ENCODE measurements at regions not wholly inside any gene's neighbourhood (a gene's known extent, or its start where the extent isn't known, plus 50 kb on each side); places are given as distances from the start of the nearest gene placed in this dataset.

GRCh38 chr2:181772334-181772733 is 92.0 kb upstream of the NEUROD1 start:
- no peak for TF ChIP-seq ZSCAN20 (CRISPR knock-in tag; IDR thresholded peaks at IDR 0.05)
- TF ChIP-seq ZNF302 (CRISPR knock-in tag; IDR thresholded peaks at IDR 0.05), result no peak
- no peak for TF ChIP-seq HOXB13 (CRISPR knock-in tag; IDR thresholded peaks at IDR 0.05; ENCODE audit: low read depth)
- no peak for TF ChIP-seq MYC (IDR thresholded peaks at IDR 0.05; ENCODE audit: borderline replicate concordance, low read length)
- DNase-seq (ENCODE audit: low read depth in 1 of 2, low spot score in 1 of 2) (no peak), ATAC-seq (no peak), FAIRE-seq (no peak)
- no peaks in the 10 kb centered on the region for H3K9me3 ChIP-seq
- CTCF ChIA-PET, result interaction anchor here (1.0 kb wide), 1 partner anchor 16 kb away, joined by 3 read pairs; no protein-coding TSS in a partner anchor
- no peak overlapping the region for H3K27ac ChIP-seq
- H3K4me1 ChIP-seq, result peaks cover 9% of the 10 kb centered on the region; the same call in 2 of the 3 replicates
- 78% methylated on average over 4 of the region's 4 CpGs for WGBS (ENCODE audit: missing lambda C conversion rate)
- POLR2A ChIA-PET, result no interaction called here
- H3K4me2 ChIP-seq, result no peak overlapping the region
- no peak overlapping the region for H3K4me3 ChIP-seq

GRCh38 chr2:181772777-181773176 is 92.5 kb upstream of the NEUROD1 start:
- no peaks in the 10 kb centered on the region for H3K9me3 ChIP-seq
- DNase-seq (ENCODE audit: low read depth in 1 of 2, low spot score in 1 of 2) (no peak), ATAC-seq (no peak), FAIRE-seq (no peak)
- ChIA-PET POLR2A (no interaction called here), CTCF (interaction anchor here (1.0 kb wide), 2 partner anchors 12 to 15 kb away, joined by 3 read pairs; no protein-coding TSS in a partner anchor)
- H3K4me3 ChIP-seq, result no peak overlapping the region
- H3K4me1 ChIP-seq, result peaks cover 9% of the 10 kb centered on the region
- H3K4me2 ChIP-seq, result no peak overlapping the region
- no peak for TF ChIP-seq RNF2 (IDR thresholded peaks at IDR 0.05; ENCODE audit: borderline replicate concordance, low read depth)
- TF ChIP-seq PBX3 (IDR thresholded peaks at IDR 0.05), result no peak
- TF ChIP-seq FOSB (CRISPR knock-in tag; IDR thresholded peaks at IDR 0.05), result no peak
- no peak for TF ChIP-seq NR3C1 (IDR thresholded peaks at IDR 0.05)
- TF ChIP-seq GATA3 (IDR thresholded peaks at IDR 0.05; ENCODE audit: borderline replicate concordance), result no peak
- WGBS (ENCODE audit: missing lambda C conversion rate), result 48% methylated on average over 1 of the region's 1 CpG
- H3K27ac ChIP-seq, result no peak overlapping the region

GRCh38 chr2:181774685-181775084 is 94.4 kb upstream of the NEUROD1 start:
- Histone ChIP-seq H3K4me2 (peak overlapping the region; percentile 25; the same call in 2 of the 3 replicates), H3K4me3 (no peak overlapping the region), H3K4me1 (peaks cover 17% of the 10 kb centered on the region), H3K9me3 (no peaks in the 10 kb centered on the region), H3K27ac (peak overlapping the region; percentile 39 to 50; a peak in 4 of 6 replicates)
- ATAC-seq (no peak), DNase-seq (ENCODE audit: low read depth in 1 of 2, low spot score in 1 of 2) (peak in 1 of 2 experiments; percentile 34), FAIRE-seq (no peak)
- TF ChIP-seq RARB (CRISPR knock-in tag; IDR thresholded peaks at IDR 0.05) (no peak), REST (IDR thresholded peaks at IDR 0.05) (no peak), ZNF302 (CRISPR knock-in tag; IDR thresholded peaks at IDR 0.05) (no peak), FOSL2 (IDR thresholded peaks at IDR 0.05) (no peak), FOSL2 (CRISPR knock-in tag; IDR thresholded peaks at IDR 0.05) (no peak), CHD2 (IDR thresholded peaks at IDR 0.05; ENCODE audit: low read length, partially characterized antibody) (no peak)
- WGBS (ENCODE audit: missing lambda C conversion rate), result 69% methylated on average over 4 of the region's 4 CpGs
- CTCF ChIA-PET, result no interaction called here
- POLR2A ChIA-PET, result no interaction called here

- FAIRE-seq (no peak), DNase-seq (ENCODE audit: low read depth in 1 of 2, low spot score in 1 of 2) (no peak), ATAC-seq (no peak)
- Histone ChIP-seq H3K4me3 (no peak overlapping the region), H3K4me1 (peaks cover 33% of the 10 kb centered on the region), H3K4me2 (no peak overlapping the region), H3K9me3 (no peaks in the 10 kb centered on the region), H3K27ac (no peak overlapping the region)
- CTCF ChIA-PET, result no interaction called here
- POLR2A ChIA-PET, result no interaction called here
- 91% methylated on average over 3 of the region's 3 CpGs for WGBS (ENCODE audit: missing lambda C conversion rate)
- TF ChIP-seq POLR2AphosphoS2 (conservative IDR thresholded peaks at IDR 0.05; ENCODE audit: low read length), result no peak
- TF ChIP-seq JUNB (IDR thresholded peaks at IDR 0.05), result no peak
- TF ChIP-seq HOXB5 (CRISPR knock-in tag; IDR thresholded peaks at IDR 0.05), result no peak
- no peak for TF ChIP-seq PHF8 (IDR thresholded peaks at IDR 0.05; ENCODE audit: borderline replicate concordance, low read depth)
- TF ChIP-seq TP53 (CRISPR knock-in tag; IDR thresholded peaks at IDR 0.05), result no peak
- no peak for TF ChIP-seq NFE2L2 (conservative IDR thresholded peaks at IDR 0.05; ENCODE audit: low read length)
- TF ChIP-seq MYC (IDR thresholded peaks at IDR 0.05; ENCODE audit: borderline replicate concordance, low read length), result no peak
- TF ChIP-seq SREBF2 (IDR thresholded peaks at IDR 0.05), result no peak
- no peak for TF ChIP-seq FOSB (CRISPR knock-in tag; IDR thresholded peaks at IDR 0.05)
- TF ChIP-seq PBX3 (IDR thresholded peaks at IDR 0.05), result no peak
- TF ChIP-seq HES2 (IDR thresholded peaks at IDR 0.05), result no peak
- TF ChIP-seq BCL3 (IDR thresholded peaks at IDR 0.05), result no peak
- no peak for TF ChIP-seq NR3C1 (IDR thresholded peaks at IDR 0.05)
- TF ChIP-seq E2F6 (IDR thresholded peaks at IDR 0.05; ENCODE audit: borderline replicate concordance, low read depth), result no peak
Observed at GRCh38 chr2:181776336-181776735, 96.0 kb upstream of the NEUROD1 start.
